H1 (cell line): ENCODE measurements at regions not wholly inside any gene's neighbourhood (a gene's known extent, or its start where the extent isn't known, plus 50 kb on each side); places are given as distances from the start of the nearest gene placed in this dataset.

ENCODE experiments used
- CTCF ChIA-PET: fragments of 300-600 bp; sonication (Branson Sonifier 250); formaldehyde crosslinking; loops from one replicate; lab custom pipeline; 2021; ENCODE audit not compliant: partially characterized antibody; lab: Charles Lee
- POLR2A ChIA-PET: fragments of 300-600 bp; sonication (Branson Sonifier 250); formaldehyde crosslinking; loops from one replicate; lab custom pipeline; 2021; ENCODE audit warnings: inconsistent platforms; ENCODE audit not compliant: partially characterized antibody; lab: Charles Lee
- DNase-seq, 2 experiments: peaks; one replicate each; pipeline versions ENCODE4 v3.0.0 to v3.0.0-alpha.2; 2010 to 2022; ENCODE audit warnings: low spot score in 2 of 2, low read depth in 1 of 2, mixed read lengths in 1 of 2
- FAIRE-seq: peaks from 2 replicates; lab custom pipeline; 2011; peaks lifted over from hg19 to GRCh38; lab: Jason Lieb, UNC
- H2AFZ ChIP-seq: 2 replicates; pipeline ENCODE4 v1.8.1; 2012; ENCODE audit warnings: low read length, inconsistent platforms
- H2AK5ac ChIP-seq: 2 replicates; pipeline ENCODE4 v1.6.1; 2013; ENCODE audit warnings: low read depth, low read length
- H2BK120ac ChIP-seq: replicated peaks from 2 replicates; pipeline ENCODE3; 2013; ENCODE audit warnings: low read depth, low read length, inconsistent platforms
- H2BK12ac ChIP-seq: 2 replicates; pipeline ENCODE4 v1.6.1; 2013; ENCODE audit warnings: low read depth, low read length
- H2BK15ac ChIP-seq: 2 replicates; pipeline ENCODE4 v1.6.1; 2013; ENCODE audit warnings: low read length
- H2BK20ac ChIP-seq: 2 replicates; pipeline ENCODE4 v1.6.1; 2013; ENCODE audit warnings: low read length
- H2BK5ac ChIP-seq: 2 replicates; pipeline ENCODE4 v1.6.1; 2013; ENCODE audit warnings: low read depth, low read length
- H3K14ac ChIP-seq: 2 replicates; pipeline ENCODE4 v1.6.1; 2013; ENCODE audit warnings: inconsistent platforms; ENCODE audit not compliant: insufficient read length
- H3K18ac ChIP-seq: 2 replicates; pipeline ENCODE4 v1.6.1; 2013; ENCODE audit warnings: low read length; ENCODE audit errors: extremely low read depth
- H3K23ac ChIP-seq: 2 replicates; pipeline ENCODE4 v1.6.1; 2013; ENCODE audit warnings: inconsistent platforms; ENCODE audit not compliant: insufficient read length
- H3K23me2 ChIP-seq: 2 replicates; pipeline ENCODE4 v1.6.1; 2013; ENCODE audit warnings: low read depth, low read length
- H3K27ac ChIP-seq: 2 replicates; pipeline ENCODE4 v1.6.1; 2011; ENCODE audit warnings: low read depth, low read length, inconsistent platforms
- H3K27me3 ChIP-seq, 4 experiments: replicated peaks in 1 of 4; 1 replicate in 1 of 4; 2 replicates in 3 of 4; pipeline versions ENCODE4 v1.6.1 to v1.8.1; 2011 to 2013; ENCODE audit warnings: low read length in 3 of 4, mild to moderate bottlenecking in 3 of 4, inconsistent platforms in 2 of 4, mixed read lengths in 2 of 4, moderate library complexity in 1 of 4; ENCODE audit not compliant: control insufficient read depth in 3 of 4, insufficient read depth in 3 of 4; ENCODE audit errors: extremely low read depth in 1 of 4
- H3K36me3 ChIP-seq, 4 experiments: 2 replicates each; pipeline versions ENCODE4 v1.6.1 to v1.8.1; 2011 to 2013; ENCODE audit warnings: mild to moderate bottlenecking in 4 of 4, low read length in 3 of 4, moderate library complexity in 2 of 4, control low read depth in 1 of 4, inconsistent platforms in 1 of 4; ENCODE audit not compliant: insufficient read depth in 4 of 4, control insufficient read depth in 2 of 4
- H3K4ac ChIP-seq: replicated peaks from 2 replicates; pipeline ENCODE3; 2013; ENCODE audit warnings: low read length, low read depth, mixed read lengths, inconsistent platforms; ENCODE audit not compliant: insufficient read length
- H3K4me1 ChIP-seq, 4 experiments: replicated peaks in 1 of 4; 1 replicate in 1 of 4; 2 replicates in 3 of 4; pipeline versions ENCODE4 v1.6.1 to v1.8.1; 2011 to 2013; ENCODE audit warnings: low read length in 3 of 4, inconsistent platforms in 2 of 4, mixed read lengths in 1 of 4; ENCODE audit not compliant: insufficient read depth in 4 of 4, control insufficient read depth in 3 of 4
- H3K4me2 ChIP-seq, 2 experiments: 2 replicates each; pipeline versions ENCODE4 v1.6.1 to v1.8.1; 2011 to 2013; ENCODE audit warnings: low read depth in 2 of 2, low read length in 2 of 2, control low read depth in 1 of 2, inconsistent platforms in 1 of 2, mild to moderate bottlenecking in 1 of 2; ENCODE audit not compliant: insufficient read depth in 1 of 2
- H3K4me3 ChIP-seq, 4 experiments: fragments of 200-600, 300-600 bp in 1 of 4; sonication (generic), shearing (Covaris generic), sonication (Bioruptor Twin) in 1 of 4; 2 replicates each; pipeline versions ENCODE4 v1.5.1 to v1.8.1; 2011 to 2016; ENCODE audit warnings: low read length in 4 of 4, low read depth in 3 of 4, control low read depth in 2 of 4, inconsistent platforms in 2 of 4, mild to moderate bottlenecking in 2 of 4, mixed read lengths in 1 of 4, moderate library complexity in 1 of 4; ENCODE audit not compliant: insufficient read depth in 2 of 4; ENCODE audit errors: extremely low read depth in 1 of 4
- H3K56ac ChIP-seq: replicated peaks from 2 replicates; pipeline ENCODE3; 2013; ENCODE audit warnings: low read depth, mild to moderate bottlenecking, mixed read lengths, low read length, inconsistent platforms; ENCODE audit not compliant: insufficient read length
- H3K79me1 ChIP-seq: 2 replicates; pipeline ENCODE4 v1.6.1; 2013; ENCODE audit warnings: low read depth, low read length, control low read depth
- H3K79me2 ChIP-seq, 2 experiments: 2 replicates each; pipeline versions ENCODE4 v1.6.1 to v1.8.1; 2012 to 2013; ENCODE audit warnings: low read length in 2 of 2, mild to moderate bottlenecking in 2 of 2, inconsistent platforms in 1 of 2; ENCODE audit not compliant: insufficient read depth in 2 of 2, control insufficient read depth in 1 of 2
- H3K9ac ChIP-seq, 4 experiments: replicated peaks in 1 of 4; 1 replicate in 1 of 4; 2 replicates in 3 of 4; pipeline versions ENCODE4 v1.6.1 to v1.8.1; 2011 to 2013; ENCODE audit warnings: low read depth in 3 of 4, low read length in 3 of 4, control low read depth in 2 of 4, mild to moderate bottlenecking in 2 of 4, moderate library complexity in 2 of 4, inconsistent platforms in 1 of 4; ENCODE audit errors: extremely low read depth in 1 of 4
- H3K9me3 ChIP-seq, 2 experiments: 2 replicates each; pipeline versions ENCODE4 v1.6.1 to v1.8.1; 2012 to 2013; ENCODE audit warnings: mild to moderate bottlenecking in 2 of 2, moderate library complexity in 2 of 2, control low read depth in 1 of 2, inconsistent platforms in 1 of 2, low read depth in 1 of 2, low read length in 1 of 2, mixed read lengths in 1 of 2; ENCODE audit not compliant: insufficient read depth in 2 of 2
- H4K20me1 ChIP-seq, 2 experiments: replicated peaks in 1 of 2; 2 replicates each; pipeline versions ENCODE3 to v1.8.1; 2011 to 2013; ENCODE audit warnings: inconsistent platforms in 2 of 2, low read length in 2 of 2, mild to moderate bottlenecking in 1 of 2; ENCODE audit not compliant: insufficient read depth in 2 of 2, control insufficient read depth in 1 of 2
- H4K5ac ChIP-seq: 2 replicates; pipeline ENCODE4 v1.6.1; 2013; ENCODE audit warnings: low read length, low read depth, mixed read lengths, inconsistent platforms; ENCODE audit not compliant: insufficient read length
- H4K8ac ChIP-seq: 2 replicates; pipeline ENCODE4 v1.8.0; 2013; ENCODE audit warnings: mild to moderate bottlenecking, moderate library complexity, low read length, inconsistent platforms; ENCODE audit not compliant: insufficient read depth; ENCODE audit errors: extremely low read depth
- H4K91ac ChIP-seq: replicated peaks from 2 replicates; pipeline ENCODE3; 2013; ENCODE audit warnings: low read length, mixed read lengths, inconsistent platforms; ENCODE audit not compliant: insufficient read length
- BRCA1 ChIP-seq: IDR thresholded peaks from 2 replicates; pipeline ENCODE4 v1.6.1; 2012; ENCODE audit warnings: low read depth, low read length, improper control_type of control experiment
- CBX8 ChIP-seq: fragments of 300-800, 300-1000 bp; sonication (generic); IDR thresholded peaks from 2 replicates; pipeline ENCODE4 v1.7.1; 2016; ENCODE audit warnings: low read depth, low read length, borderline replicate concordance
- CHD1 ChIP-seq: IDR thresholded peaks from 2 replicates; pipeline ENCODE4 v1.6.1; 2012; ENCODE audit warnings: low read depth, low read length, improper control_type of control experiment
- CREB1 ChIP-seq: IDR thresholded peaks from 2 replicates; pipeline ENCODE4 v1.6.1; 2012; ENCODE audit warnings: inconsistent platforms
- EP300 ChIP-seq, 2 experiments: IDR thresholded peaks; 1 replicate in 1 of 2; 2 replicates in 1 of 2; pipeline ENCODE4 v1.6.1; 2011 to 2012; ENCODE audit warnings: low read depth in 2 of 2, low read length in 2 of 2, mild to moderate bottlenecking in 2 of 2, borderline replicate concordance in 1 of 2, inconsistent platforms in 1 of 2, moderate library complexity in 1 of 2
- EZH2 ChIP-seq: fragments of 200-600 bp; sonication (generic); IDR thresholded peaks from 2 replicates; pipeline ENCODE4 v1.7.1; 2012; ENCODE audit warnings: low read depth, mild to moderate bottlenecking, moderate library complexity, low read length, inconsistent platforms; ENCODE audit not compliant: severe bottlenecking
- NANOG ChIP-seq: IDR thresholded peaks from 2 replicates; pipeline ENCODE4 v1.6.1; 2011; ENCODE audit warnings: low read length, low read depth, mild to moderate bottlenecking, inconsistent platforms; ENCODE audit not compliant: insufficient read depth, poor library complexity, severe bottlenecking
- RBBP5 ChIP-seq: IDR thresholded peaks from 2 replicates; pipeline ENCODE4 v1.7.1; 2012; ENCODE audit warnings: low read depth, mild to moderate bottlenecking, inconsistent platforms, low read length, moderate library complexity, borderline replicate concordance
- SIX5 ChIP-seq: IDR thresholded peaks from 2 replicates; pipeline ENCODE4 v1.6.1; 2011; ENCODE audit warnings: mild to moderate bottlenecking, low read depth, low read length
- SP2 ChIP-seq: IDR thresholded peaks from 2 replicates; pipeline ENCODE4 v1.6.1; 2012; ENCODE audit warnings: mild to moderate bottlenecking, low read length, inconsistent platforms
- TAF1 ChIP-seq: IDR thresholded peaks from 2 replicates; pipeline ENCODE4 v1.6.1; 2011; ENCODE audit warnings: mild to moderate bottlenecking, low read depth, low read length
- TBP ChIP-seq: IDR thresholded peaks from 2 replicates; pipeline ENCODE4 v1.6.1; 2011; ENCODE audit warnings: low read depth, low read length, improper control_type of control experiment
- WGBS, 2 experiments: shearing (Covaris generic) in 1 of 2; methylation state at CpG; one replicate each; pipeline versions ENCODE4 v1.1.6 to v1.1.7; 2013 to 2015; ENCODE audit warnings: low lambda C conversion rate in 2 of 2, mixed read lengths in 2 of 2, inconsistent platforms in 1 of 2, low coverage in 1 of 2, missing lambda C conversion rate in 1 of 2; ENCODE audit not compliant: insufficient replicate concordance in 2 of 2, insufficient coverage in 1 of 2, insufficient read length in 1 of 2; ENCODE audit errors: extremely low coverage in 1 of 2, missing lambda C conversion rate in 1 of 2; 5-methylcytosine and 5-hydroxymethylcytosine counted together

GRCh38 chr16:86669937-86670749, 91.8 kb downstream of the FOXL1 start:
- no peak overlapping the region for H2BK5ac ChIP-seq
- H3K79me1 ChIP-seq = no peaks in the 10 kb centered on the region
- no peaks in the 10 kb centered on the region for H3K36me3 ChIP-seq
- no peak overlapping the region for H2BK20ac ChIP-seq
- no peak overlapping the region for H3K14ac ChIP-seq
- POLR2A ChIA-PET = no interaction called here
- H2BK12ac ChIP-seq = no peak overlapping the region
- no peak overlapping the region for H4K91ac ChIP-seq
- no peaks in the 10 kb centered on the region for H4K20me1 ChIP-seq
- H2AFZ ChIP-seq = 0 out of 2 replicates have a peak overlapping the region, but pooled peaks have one; percentile 47
- no peak for FAIRE-seq
- no peak for DNase-seq
- H3K27ac ChIP-seq = no peak overlapping the region
- no peak overlapping the region for H3K9ac ChIP-seq
- no peak overlapping the region for H3K4me3 ChIP-seq
- no peak overlapping the region for H3K56ac ChIP-seq
- CTCF ChIA-PET = no interaction called here
- H4K8ac ChIP-seq = 0 out of 2 replicates have a peak overlapping the region, but pooled peaks have one; percentile 6
- no peaks in the 10 kb centered on the region for H3K79me2 ChIP-seq
- H3K4ac ChIP-seq = no peak overlapping the region
- no peak overlapping the region for H2AK5ac ChIP-seq
- no peak overlapping the region for H2BK15ac ChIP-seq
- whole genome bisulfite sequencing, 2 experiments = 90% methylated on average over 23 of the region's 30 CpGs; no CpG with 5 or more reads in 1 of the 2 experiments
- peaks cover 3 to 11% (median 5%) of the 10 kb centered on the region in 4 experiments; a peak in 5 of 7 replicates for H3K4me1 ChIP-seq
- no peak overlapping the region for H3K23ac ChIP-seq
- peaks cover 9% of the 10 kb centered on the region; the same call in 1 of the 2 replicates for H3K23me2 ChIP-seq
- no peaks in the 10 kb centered on the region; a peak in 1 of 7 replicates for H3K27me3 ChIP-seq
- H3K18ac ChIP-seq = no peak overlapping the region
- no peak overlapping the region for H4K5ac ChIP-seq
- H3K9me3 ChIP-seq = peaks cover 0 to 3% of the 10 kb centered on the region in 2 experiments; a peak in 1 of 4 replicates
- no peak overlapping the region for H3K4me2 ChIP-seq
- no peak overlapping the region for H2BK120ac ChIP-seq
- TF ChIP-seq BRCA1 = no peak
- TF ChIP-seq CHD1 = no peak
- TF ChIP-seq TBP = no peak
- TF ChIP-seq EP300 (IDR thresholded peaks at IDR 0.05; ENCODE audit: borderline replicate concordance in 1 of 2, low read depth in 2 of 2, low read length in 2 of 2) = no peak
- TF ChIP-seq CBX8 = no peak
- no peak for TF ChIP-seq TAF1
- no peak for TF ChIP-seq SIX5
- TF ChIP-seq CREB1 = no peak
- TF ChIP-seq SP2 = no peak
- no peak for TF ChIP-seq RBBP5
- TF ChIP-seq NANOG = no peak
- no peak for TF ChIP-seq EZH2
